ENCODE measurements at regions not wholly inside any gene's neighbourhood (a gene's known extent, or its start where the extent isn't known, plus 50 kb on each side); places are given as distances from the start of the nearest gene placed in this dataset.

DNA sequence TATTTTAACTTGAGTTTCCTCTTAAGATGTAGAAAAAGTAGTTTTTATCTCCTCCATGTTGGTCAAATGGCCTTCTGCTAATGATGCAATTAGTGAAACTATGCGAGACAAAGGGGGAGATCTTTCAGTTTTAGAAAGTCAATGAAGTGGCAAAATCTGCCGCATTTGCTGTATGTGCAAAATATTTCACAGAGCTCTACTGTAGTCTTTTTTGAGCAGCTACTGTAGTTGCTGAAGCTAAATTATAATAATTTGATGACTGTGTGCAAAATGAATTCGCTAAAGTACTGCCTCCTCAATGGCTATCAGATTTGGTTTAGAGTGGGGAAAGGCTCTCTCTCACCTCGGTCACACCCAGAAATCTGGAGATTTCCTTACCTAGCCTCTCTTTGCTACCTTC is 267.6 kb upstream of the ZFP64 start:
- TF ChIP-seq TCF12 (IDR thresholded peaks at IDR 0.05; ENCODE audit: low read depth) (no peak), RAD21 (IDR thresholded peaks at IDR 0.05; ENCODE audit: low read depth) (no peak), TEAD4 (IDR thresholded peaks at IDR 0.05) (no peak), EGR1 (IDR thresholded peaks at IDR 0.05) (no peak), FOXM1 (IDR thresholded peaks at IDR 0.05; ENCODE audit: borderline replicate concordance, low read depth) (no peak), MAX (IDR thresholded peaks at IDR 0.05) (no peak), ZBTB7A (IDR thresholded peaks at IDR 0.05; ENCODE audit: low read depth) (no peak), EP300 (IDR thresholded peaks at IDR 0.05; ENCODE audit: borderline replicate concordance) (no peak), CREB1 (IDR thresholded peaks at IDR 0.05; ENCODE audit: low read depth) (no peak), CEBPB (IDR thresholded peaks at IDR 0.05) (no peak), NFIC (IDR thresholded peaks at IDR 0.05) (no peak), TAF1 (IDR thresholded peaks at IDR 0.05; ENCODE audit: low read depth) (no peak), YY1 (IDR thresholded peaks at IDR 0.05; ENCODE audit: low read depth) (no peak)
- TF ChIP-seq, protein P1, sequence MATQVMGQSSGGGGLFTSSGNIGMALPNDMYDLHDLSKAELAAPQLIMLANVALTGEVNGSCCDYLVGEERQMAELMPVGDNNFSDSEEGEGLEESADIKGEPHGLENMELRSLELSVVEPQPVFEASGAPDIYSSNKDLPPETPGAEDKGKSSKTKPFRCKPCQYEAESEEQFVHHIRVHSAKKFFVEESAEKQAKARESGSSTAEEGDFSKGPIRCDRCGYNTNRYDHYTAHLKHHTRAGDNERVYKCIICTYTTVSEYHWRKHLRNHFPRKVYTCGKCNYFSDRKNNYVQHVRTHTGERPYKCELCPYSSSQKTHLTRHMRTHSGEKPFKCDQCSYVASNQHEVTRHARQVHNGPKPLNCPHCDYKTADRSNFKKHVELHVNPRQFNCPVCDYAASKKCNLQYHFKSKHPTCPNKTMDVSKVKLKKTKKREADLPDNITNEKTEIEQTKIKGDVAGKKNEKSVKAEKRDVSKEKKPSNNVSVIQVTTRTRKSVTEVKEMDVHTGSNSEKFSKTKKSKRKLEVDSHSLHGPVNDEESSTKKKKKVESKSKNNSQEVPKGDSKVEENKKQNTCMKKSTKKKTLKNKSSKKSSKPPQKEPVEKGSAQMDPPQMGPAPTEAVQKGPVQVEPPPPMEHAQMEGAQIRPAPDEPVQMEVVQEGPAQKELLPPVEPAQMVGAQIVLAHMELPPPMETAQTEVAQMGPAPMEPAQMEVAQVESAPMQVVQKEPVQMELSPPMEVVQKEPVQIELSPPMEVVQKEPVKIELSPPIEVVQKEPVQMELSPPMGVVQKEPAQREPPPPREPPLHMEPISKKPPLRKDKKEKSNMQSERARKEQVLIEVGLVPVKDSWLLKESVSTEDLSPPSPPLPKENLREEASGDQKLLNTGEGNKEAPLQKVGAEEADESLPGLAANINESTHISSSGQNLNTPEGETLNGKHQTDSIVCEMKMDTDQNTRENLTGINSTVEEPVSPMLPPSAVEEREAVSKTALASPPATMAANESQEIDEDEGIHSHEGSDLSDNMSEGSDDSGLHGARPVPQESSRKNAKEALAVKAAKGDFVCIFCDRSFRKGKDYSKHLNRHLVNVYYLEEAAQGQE (IDR thresholded peaks at IDR 0.05; ENCODE audit: low read depth) = no peak
- TF ChIP-seq, protein P2, sequence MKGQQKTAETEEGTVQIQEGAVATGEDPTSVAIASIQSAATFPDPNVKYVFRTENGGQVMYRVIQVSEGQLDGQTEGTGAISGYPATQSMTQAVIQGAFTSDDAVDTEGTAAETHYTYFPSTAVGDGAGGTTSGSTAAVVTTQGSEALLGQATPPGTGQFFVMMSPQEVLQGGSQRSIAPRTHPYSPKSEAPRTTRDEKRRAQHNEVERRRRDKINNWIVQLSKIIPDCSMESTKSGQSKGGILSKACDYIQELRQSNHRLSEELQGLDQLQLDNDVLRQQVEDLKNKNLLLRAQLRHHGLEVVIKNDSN (IDR thresholded peaks at IDR 0.05) = no peak

GRCh38 chr20:52457826-52458225 is 266.2 kb upstream of the ZFP64 start:
- TF ChIP-seq EP300 (IDR thresholded peaks at IDR 0.05; ENCODE audit: borderline replicate concordance) = no peak
- TF ChIP-seq TCF12 (IDR thresholded peaks at IDR 0.05; ENCODE audit: low read depth) = no peak
- TF ChIP-seq FOXM1 (IDR thresholded peaks at IDR 0.05; ENCODE audit: borderline replicate concordance, low read depth) = no peak
- TF ChIP-seq TAF1 (IDR thresholded peaks at IDR 0.05; ENCODE audit: low read depth) = no peak
- TF ChIP-seq, protein P2 (IDR thresholded peaks at IDR 0.05) = no peak
- TF ChIP-seq NFIC (IDR thresholded peaks at IDR 0.05) = no peak
- TF ChIP-seq TEAD4 (IDR thresholded peaks at IDR 0.05) = no peak

DNA sequence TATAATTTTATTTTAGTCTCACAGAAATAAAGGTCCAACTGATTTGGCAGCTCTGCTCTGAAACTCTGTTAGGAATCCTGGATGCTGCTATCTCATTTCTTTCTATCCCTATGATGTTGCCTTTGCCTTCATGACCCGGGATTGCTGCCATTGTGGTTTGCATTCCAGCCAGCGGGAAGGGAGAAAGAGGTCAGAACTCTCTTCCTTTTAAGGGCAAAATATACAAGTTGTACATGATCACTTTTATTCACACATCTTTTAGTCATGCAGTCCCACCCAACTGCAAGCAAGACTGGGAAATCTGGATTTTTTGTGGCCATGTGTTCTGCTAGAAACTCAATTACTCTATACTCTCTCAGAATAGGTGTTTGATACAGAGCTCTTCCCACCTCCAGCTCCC is 263.1 kb upstream of the ZFP64 start:
- TF ChIP-seq YY1 (IDR thresholded peaks at IDR 0.05; ENCODE audit: low read depth) = no peak
- no peak for TF ChIP-seq CEBPB (IDR thresholded peaks at IDR 0.05)
- no peak for TF ChIP-seq ZBTB7A (IDR thresholded peaks at IDR 0.05; ENCODE audit: low read depth)
- no peak for TF ChIP-seq TAF1 (IDR thresholded peaks at IDR 0.05; ENCODE audit: low read depth)
- TF ChIP-seq TEAD4 (IDR thresholded peaks at IDR 0.05) = no peak
- no peak for TF ChIP-seq CREB1 (IDR thresholded peaks at IDR 0.05; ENCODE audit: low read depth)
- no peak for TF ChIP-seq RAD21 (IDR thresholded peaks at IDR 0.05; ENCODE audit: low read depth)
- no peak for TF ChIP-seq FOXM1 (IDR thresholded peaks at IDR 0.05; ENCODE audit: borderline replicate concordance, low read depth)
- TF ChIP-seq MAX (IDR thresholded peaks at IDR 0.05) = no peak
- TF ChIP-seq TCF12 (IDR thresholded peaks at IDR 0.05; ENCODE audit: low read depth) = no peak

DNA sequence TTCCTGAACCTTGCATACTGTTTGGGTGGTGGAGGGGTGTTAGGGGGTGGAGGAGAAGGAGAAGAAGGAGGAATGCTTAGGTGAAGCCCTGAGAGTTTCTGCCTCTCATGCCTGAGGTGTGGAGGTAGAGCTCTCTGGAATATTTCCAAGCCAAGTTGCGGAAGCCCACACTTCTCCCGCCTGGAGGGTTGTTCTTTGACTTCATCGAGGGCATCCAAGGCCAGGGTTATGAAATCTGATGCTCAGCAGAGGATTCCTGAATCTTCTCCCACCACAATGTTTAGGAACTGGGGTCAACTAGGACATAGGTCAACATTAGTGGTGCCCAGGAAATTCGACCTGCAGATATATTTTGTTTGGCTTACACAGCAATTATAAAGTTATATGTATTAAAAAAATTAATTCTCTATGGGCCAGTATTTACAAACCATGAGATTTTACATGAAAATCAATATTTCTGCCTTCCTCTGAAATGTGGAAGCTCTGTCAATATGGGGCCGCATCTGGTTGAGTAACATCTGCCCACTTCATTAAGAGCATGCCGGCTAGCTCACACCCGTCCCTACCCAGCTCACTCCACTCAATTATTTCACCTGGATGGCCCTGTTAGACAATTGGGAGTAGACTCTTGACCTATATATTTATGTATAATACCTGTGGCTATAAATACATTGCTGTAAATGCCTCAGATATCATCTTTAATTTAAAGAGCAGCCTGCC is 257.1 kb upstream of the ZFP64 start:
- TF ChIP-seq FOXM1 (IDR thresholded peaks at IDR 0.05; ENCODE audit: borderline replicate concordance, low read depth) (no peak), EP300 (IDR thresholded peaks at IDR 0.05; ENCODE audit: borderline replicate concordance) (no peak), TCF12 (IDR thresholded peaks at IDR 0.05; ENCODE audit: low read depth) (no peak), CEBPB (IDR thresholded peaks at IDR 0.05) (no peak), TEAD4 (IDR thresholded peaks at IDR 0.05) (no peak), RAD21 (IDR thresholded peaks at IDR 0.05; ENCODE audit: low read depth) (no peak), CREB1 (IDR thresholded peaks at IDR 0.05; ENCODE audit: low read depth) (no peak)
- TF ChIP-seq, protein P1 (IDR thresholded peaks at IDR 0.05; ENCODE audit: low read depth) = no peak

- no peak for TF ChIP-seq NFIC (IDR thresholded peaks at IDR 0.05)
- no peak for TF ChIP-seq RAD21 (IDR thresholded peaks at IDR 0.05; ENCODE audit: low read depth)
- no peak for TF ChIP-seq FOXM1 (IDR thresholded peaks at IDR 0.05; ENCODE audit: borderline replicate concordance, low read depth)
- no peak for TF ChIP-seq MAX (IDR thresholded peaks at IDR 0.05)
- TF ChIP-seq ZBTB7A (IDR thresholded peaks at IDR 0.05; ENCODE audit: low read depth) = no peak
- no peak for TF ChIP-seq EP300 (IDR thresholded peaks at IDR 0.05; ENCODE audit: borderline replicate concordance)
- TF ChIP-seq, protein P2 (IDR thresholded peaks at IDR 0.05) = no peak
- no peak for TF ChIP-seq CEBPB (IDR thresholded peaks at IDR 0.05)
- TF ChIP-seq TCF12 (IDR thresholded peaks at IDR 0.05; ENCODE audit: low read depth) = no peak
- no peak for TF ChIP-seq YY1 (IDR thresholded peaks at IDR 0.05; ENCODE audit: low read depth)
- TF ChIP-seq CREB1 (IDR thresholded peaks at IDR 0.05; ENCODE audit: low read depth) = no peak
- TF ChIP-seq, protein P1 (IDR thresholded peaks at IDR 0.05; ENCODE audit: low read depth) = no peak
- no peak for TF ChIP-seq TAF1 (IDR thresholded peaks at IDR 0.05; ENCODE audit: low read depth)
- TF ChIP-seq TEAD4 (IDR thresholded peaks at IDR 0.05) = no peak
- no peak for TF ChIP-seq EGR1 (IDR thresholded peaks at IDR 0.05)
Measured at GRCh38 chr20:52447225-52447551, 255.6 kb upstream of the ZFP64 start.
